SU-DHL-6 (cell line): ENCODE measurements at regions not wholly inside any gene's neighbourhood (a gene's known extent, or its start where the extent isn't known, plus 50 kb on each side); places are given as distances from the start of the nearest gene placed in this dataset.

Experiments used
- H2AFZ ChIP-seq: fragments of 200-600 bp; sonication (generic); 2 replicates; pipeline ENCODE4 v1.6.1; 2014; ENCODE audit warnings: low read depth, mild to moderate bottlenecking, moderate library complexity, mixed read lengths, antibody characterized with exemption, low read length; ENCODE audit not compliant: severe bottlenecking
- H3F3A ChIP-seq: fragments of 200-600 bp; shearing (Covaris generic); 2 replicates; pipeline ENCODE4 v1.6.0; 2016; ENCODE audit warnings: antibody characterized with exemption, mild to moderate bottlenecking; ENCODE audit not compliant: insufficient read depth
- H3K27ac ChIP-seq: fragments of 200-600 bp; sonication (generic); 2 replicates; pipeline ENCODE4 v1.5.1; 2016; ENCODE audit warnings: low read depth, mild to moderate bottlenecking, low read length, moderate library complexity, mixed read lengths
- H3K27me3 ChIP-seq: fragments of 200-600 bp; sonication (generic), shearing (Covaris generic); 2 replicates; pipeline ENCODE4 v1.6.0; 2014; ENCODE audit warnings: mild to moderate bottlenecking, low read length
- H3K36me3 ChIP-seq: fragments of 200-600 bp; sonication (generic); 2 replicates; pipeline ENCODE4 v1.6.1; 2014; ENCODE audit warnings: mild to moderate bottlenecking, low read length, mixed read lengths
- H3K4me2 ChIP-seq: fragments of 300-600, 200-600 bp; shearing (Covaris generic), sonication (generic); 2 replicates; pipeline ENCODE4 v1.6.0; 2014; ENCODE audit warnings: low read length, low read depth, mild to moderate bottlenecking; ENCODE audit not compliant: poor library complexity, severe bottlenecking
- H3K4me3 ChIP-seq: fragments of 200-600 bp; sonication (generic); 2 replicates; pipeline ENCODE4 v1.5.1; 2014; ENCODE audit warnings: antibody characterized with exemption, low read length, mild to moderate bottlenecking, mixed read lengths; ENCODE audit not compliant: insufficient read depth, poor library complexity, severe bottlenecking
- H3K79me2 ChIP-seq: fragments of 200-600 bp; sonication (generic); 2 replicates; pipeline ENCODE4 v1.6.1; 2014; ENCODE audit warnings: mild to moderate bottlenecking, low read length, moderate library complexity; ENCODE audit not compliant: insufficient read depth
- H3K9ac ChIP-seq: fragments of 200-600 bp; sonication (generic); 2 replicates; pipeline ENCODE4 v1.7.0; 2014; ENCODE audit warnings: mild to moderate bottlenecking, low read length
- H3K9me2 ChIP-seq: fragments of 200-600 bp; sonication (generic); replicated peaks from 2 replicates; pipeline ENCODE4 v1.6.1; 2014; ENCODE audit warnings: low read length; ENCODE audit not compliant: insufficient read depth
- H3K9me3 ChIP-seq: fragments of 200-600 bp; sonication (generic); 2 replicates; pipeline ENCODE4 v1.6.1; 2014; ENCODE audit warnings: low read length, mixed read lengths; ENCODE audit not compliant: insufficient read depth
- H4K20me1 ChIP-seq: fragments of 200-600 bp; sonication (generic); 2 replicates; pipeline ENCODE4 v1.6.1; 2014; ENCODE audit warnings: low read depth, mild to moderate bottlenecking, antibody characterized with exemption, low read length, moderate library complexity, mixed read lengths
- EZH2phosphoT487 ChIP-seq: fragments of 200-600 bp; sonication (generic), shearing (Covaris generic); conservative IDR thresholded peaks from 2 replicates; pipeline ENCODE4 v1.6.1; 2018; ENCODE audit warnings: mild to moderate bottlenecking, antibody characterized with exemption, low read length, moderate library complexity, mixed read lengths
- TF ChIP-seq, protein P1 (sequence below): fragments of 200-600 bp; sonication (generic); IDR thresholded peaks from one replicate; pipeline ENCODE4 v1.5.1; 2017; ENCODE audit warnings: antibody characterized with exemption, mild to moderate bottlenecking, low read length, moderate library complexity; ENCODE audit not compliant: insufficient read depth, poor library complexity, severe bottlenecking

DNA sequence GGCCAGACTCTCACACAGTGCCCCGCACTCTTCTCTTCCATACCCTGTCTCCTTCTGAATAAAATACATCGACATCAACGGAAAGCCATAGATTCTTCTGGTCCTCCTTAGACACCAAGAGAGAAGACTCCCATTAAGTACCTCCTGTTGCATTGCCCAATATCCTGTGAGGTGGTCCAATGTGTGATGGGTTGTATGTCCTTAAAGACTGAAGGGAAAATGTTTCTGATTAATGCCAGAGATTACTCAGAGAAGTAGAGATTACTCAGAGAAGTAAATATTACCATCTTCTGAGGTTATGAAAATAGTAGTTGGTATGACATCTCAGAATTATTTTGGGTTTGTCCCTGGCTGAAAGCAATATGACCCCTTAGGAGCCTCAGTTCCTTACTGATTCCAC is 60.8 kb upstream of the GALNT15 start:
- no peak overlapping the region for H3K9ac ChIP-seq
- no peaks in the 10 kb centered on the region for H3K9me3 ChIP-seq
- no peak overlapping the region for H3K27ac ChIP-seq
- no peaks in the 10 kb centered on the region for H4K20me1 ChIP-seq
- H3F3A ChIP-seq = no peaks in the 10 kb centered on the region
- no peak overlapping the region for H3K4me3 ChIP-seq
- H3K79me2 ChIP-seq = no peaks in the 10 kb centered on the region
- H3K27me3 ChIP-seq = no peaks in the 10 kb centered on the region
- TF ChIP-seq EZH2phosphoT487 = no peak
- TF ChIP-seq, protein P1, sequence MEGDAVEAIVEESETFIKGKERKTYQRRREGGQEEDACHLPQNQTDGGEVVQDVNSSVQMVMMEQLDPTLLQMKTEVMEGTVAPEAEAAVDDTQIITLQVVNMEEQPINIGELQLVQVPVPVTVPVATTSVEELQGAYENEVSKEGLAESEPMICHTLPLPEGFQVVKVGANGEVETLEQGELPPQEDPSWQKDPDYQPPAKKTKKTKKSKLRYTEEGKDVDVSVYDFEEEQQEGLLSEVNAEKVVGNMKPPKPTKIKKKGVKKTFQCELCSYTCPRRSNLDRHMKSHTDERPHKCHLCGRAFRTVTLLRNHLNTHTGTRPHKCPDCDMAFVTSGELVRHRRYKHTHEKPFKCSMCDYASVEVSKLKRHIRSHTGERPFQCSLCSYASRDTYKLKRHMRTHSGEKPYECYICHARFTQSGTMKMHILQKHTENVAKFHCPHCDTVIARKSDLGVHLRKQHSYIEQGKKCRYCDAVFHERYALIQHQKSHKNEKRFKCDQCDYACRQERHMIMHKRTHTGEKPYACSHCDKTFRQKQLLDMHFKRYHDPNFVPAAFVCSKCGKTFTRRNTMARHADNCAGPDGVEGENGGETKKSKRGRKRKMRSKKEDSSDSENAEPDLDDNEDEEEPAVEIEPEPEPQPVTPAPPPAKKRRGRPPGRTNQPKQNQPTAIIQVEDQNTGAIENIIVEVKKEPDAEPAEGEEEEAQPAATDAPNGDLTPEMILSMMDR = no peak
- H3K36me3 ChIP-seq = no peaks in the 10 kb centered on the region
- no peaks in the 10 kb centered on the region for H3K9me2 ChIP-seq
- no peak overlapping the region for H2AFZ ChIP-seq
- H3K4me2 ChIP-seq = no peak overlapping the region

DNA sequence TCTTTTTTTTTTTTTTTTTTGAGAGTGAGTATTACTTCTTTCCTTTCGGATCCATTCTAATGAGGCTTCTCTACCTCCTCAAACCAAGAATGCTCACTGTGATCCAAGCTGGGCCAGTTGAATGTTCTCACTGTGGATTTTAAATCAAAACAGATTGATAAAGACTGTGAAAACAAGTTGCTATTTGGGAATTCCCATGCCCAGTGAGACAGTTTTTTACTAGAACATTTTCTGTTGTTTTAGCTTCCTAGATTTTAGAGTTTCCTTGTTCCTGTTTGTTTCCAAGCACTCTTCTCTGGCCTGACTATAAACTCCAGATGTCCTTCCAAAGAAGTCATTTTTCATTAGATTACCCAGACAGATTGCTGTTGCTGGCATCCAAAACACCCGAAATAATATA is 60.1 kb upstream of the GALNT15 start:
- Histone ChIP-seq H4K20me1 (no peaks in the 10 kb centered on the region), H3K9ac (no peak overlapping the region), H3K36me3 (no peaks in the 10 kb centered on the region), H2AFZ (no peak overlapping the region), H3K9me3 (no peaks in the 10 kb centered on the region), H3K4me2 (no peak overlapping the region), H3K79me2 (no peaks in the 10 kb centered on the region), H3K9me2 (no peaks in the 10 kb centered on the region), H3F3A (no peaks in the 10 kb centered on the region), H3K4me3 (no peak overlapping the region), H3K27ac (no peak overlapping the region), H3K27me3 (no peaks in the 10 kb centered on the region)
- TF ChIP-seq EZH2phosphoT487 = no peak
- TF ChIP-seq, protein P1 = no peak

DNA sequence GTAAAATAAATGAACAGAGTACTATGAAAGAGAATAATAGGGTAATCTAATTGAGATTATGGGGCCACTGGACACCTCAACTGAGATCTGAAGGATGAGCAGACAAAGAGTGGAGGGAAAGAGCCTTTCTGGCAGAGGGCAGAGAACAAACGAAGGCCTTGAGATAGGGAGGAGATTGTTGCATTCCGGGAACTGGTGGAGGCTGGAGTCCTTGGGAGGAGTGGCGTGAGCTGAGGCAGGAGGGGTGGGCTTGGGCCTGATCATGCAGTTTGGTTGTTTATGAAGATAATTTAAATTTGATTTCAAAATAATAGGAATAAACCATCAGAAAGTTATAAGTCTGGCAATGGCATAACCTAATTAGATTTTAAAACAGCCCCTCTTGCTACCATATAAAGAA is 59.5 kb upstream of the GALNT15 start:
- Histone ChIP-seq H3K9me3 (no peaks in the 10 kb centered on the region), H3K79me2 (no peaks in the 10 kb centered on the region), H3K27me3 (no peaks in the 10 kb centered on the region), H3K27ac (no peak overlapping the region), H3K9ac (no peak overlapping the region), H4K20me1 (no peaks in the 10 kb centered on the region), H3F3A (no peaks in the 10 kb centered on the region), H3K4me2 (no peak overlapping the region), H3K4me3 (no peak overlapping the region), H3K36me3 (no peaks in the 10 kb centered on the region), H2AFZ (no peak overlapping the region), H3K9me2 (no peaks in the 10 kb centered on the region)
- no peak for TF ChIP-seq EZH2phosphoT487
- TF ChIP-seq, protein P1 = no peak

DNA sequence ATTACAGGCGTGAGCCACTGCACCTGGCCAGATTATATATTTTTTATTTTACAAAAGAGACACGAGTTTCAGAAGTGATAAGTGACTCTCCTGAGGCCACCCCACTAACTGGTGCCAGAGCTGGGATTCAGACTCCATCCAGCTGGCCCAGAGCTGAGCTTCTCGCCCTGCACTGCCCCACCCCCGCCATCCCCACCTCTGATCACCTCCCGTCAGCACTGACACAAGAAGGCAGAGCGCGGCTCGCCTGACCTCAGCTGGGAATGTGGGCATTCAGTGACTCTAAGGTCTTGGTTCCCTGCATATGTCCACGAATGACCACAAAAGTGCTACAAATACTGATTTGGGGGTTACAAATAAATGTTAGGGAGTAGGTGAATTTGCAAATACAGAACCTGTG is 56.1 kb upstream of the GALNT15 start:
- TF ChIP-seq, protein P1 = no peak
- TF ChIP-seq EZH2phosphoT487 = no peak
- H3K79me2 ChIP-seq = no peaks in the 10 kb centered on the region
- no peak overlapping the region for H2AFZ ChIP-seq
- H3K4me2 ChIP-seq = no peak overlapping the region
- H3K4me3 ChIP-seq = no peak overlapping the region
- H3K27ac ChIP-seq = no peak overlapping the region
- no peaks in the 10 kb centered on the region for H3K9me3 ChIP-seq
- H3K27me3 ChIP-seq = no peaks in the 10 kb centered on the region
- H3K9ac ChIP-seq = no peak overlapping the region
- H3K36me3 ChIP-seq = no peaks in the 10 kb centered on the region
- H3K9me2 ChIP-seq = no peaks in the 10 kb centered on the region
- no peaks in the 10 kb centered on the region for H4K20me1 ChIP-seq
- H3F3A ChIP-seq = no peaks in the 10 kb centered on the region
